ENCODE measurements at regions not wholly inside any gene's neighbourhood (a gene's known extent, or its start where the extent isn't known, plus 50 kb on each side); places are given as distances from the start of the nearest gene placed in this dataset.

DNA sequence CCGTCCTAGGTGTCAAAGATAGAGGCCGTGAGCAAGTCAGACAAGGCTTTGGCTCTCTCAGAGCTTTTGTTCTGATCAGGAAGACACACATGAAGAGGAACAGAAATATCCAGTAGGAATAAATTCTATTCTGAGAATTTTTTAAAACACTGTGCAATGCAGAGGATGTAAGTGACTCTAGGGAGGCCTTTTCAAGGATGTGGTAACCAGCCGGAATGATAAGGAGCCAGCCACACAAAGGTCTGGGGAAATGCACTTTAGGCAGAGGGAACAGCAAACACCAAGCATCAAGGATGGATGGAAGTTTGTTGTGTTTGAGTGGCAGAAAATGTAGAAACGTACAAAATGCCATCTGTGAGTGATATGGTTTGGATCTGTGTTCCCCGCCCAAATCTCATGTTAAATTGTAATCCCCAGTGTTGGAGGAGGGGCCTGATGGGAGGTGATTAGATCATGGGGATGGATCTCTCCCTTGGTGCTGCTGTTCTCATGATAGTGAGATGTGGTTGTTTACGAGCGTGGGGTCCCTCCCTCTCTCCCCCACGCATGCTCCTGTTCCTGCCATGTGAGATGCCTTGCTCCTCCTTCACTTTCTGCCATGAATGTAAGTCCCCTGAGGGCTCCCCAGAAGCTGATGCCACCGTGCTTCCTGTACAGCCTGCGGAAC lies 93.6 kb upstream of the CDYL start:
- intact Hi-C loops (cut with DNase I; ENCODE audit: low total_unique reads): no loop called here

DNA sequence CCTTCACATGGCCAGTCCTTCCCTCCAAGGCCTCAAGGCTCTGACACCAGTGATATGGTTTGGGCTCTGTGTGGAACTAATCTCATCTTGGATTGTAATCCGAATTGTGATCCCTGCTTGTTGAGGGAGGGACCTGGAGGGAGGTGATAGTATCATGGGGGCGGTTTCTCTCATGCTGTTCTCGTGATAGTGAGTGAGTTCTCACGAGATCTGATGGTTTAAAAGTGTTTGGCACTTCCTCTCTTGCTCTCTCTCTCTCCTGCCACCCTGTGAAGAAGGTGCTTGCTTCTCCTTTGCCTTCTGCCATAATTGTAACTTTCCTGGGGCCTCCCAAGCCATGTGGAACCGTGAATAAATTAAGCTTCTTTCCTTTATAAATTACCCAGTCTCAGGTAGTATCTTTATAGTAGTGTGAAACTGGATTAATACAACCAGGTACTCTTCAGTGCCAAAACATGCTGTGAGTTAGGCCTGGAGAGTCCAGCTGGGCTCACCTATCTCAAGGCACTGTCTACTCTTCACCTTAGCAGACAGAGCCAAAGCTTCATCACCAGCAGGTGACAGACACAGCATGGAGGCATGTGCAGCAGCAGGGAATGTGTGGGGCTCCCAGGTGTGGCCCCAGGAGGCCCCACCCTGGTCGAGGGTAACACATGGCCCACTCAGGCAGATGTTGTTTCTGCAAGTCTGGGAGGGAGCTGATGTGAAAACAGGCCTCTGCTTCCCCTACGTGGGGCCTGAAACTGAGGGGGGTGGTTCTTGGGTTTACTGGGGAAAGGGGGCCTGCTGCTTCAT lies 97.5 kb upstream of the CDYL start:
- H3K4me3 ChIP-seq: no peak overlapping the region
- no peak for TF ChIP-seq POLR2AphosphoS5 (IDR thresholded peaks at IDR 0.05)
- TF ChIP-seq EP300 (IDR thresholded peaks at IDR 0.05; ENCODE audit: low read depth): no peak
- H3K27ac ChIP-seq: no peak overlapping the region
- in situ Hi-C loops (cut with MboI; ENCODE audit: low pct_ligation_motif_present in 1 of 4, low pct_unique_long_range_greater_than_20kb in 1 of 4, low sequenced_read_pairs in 3 of 4) (no loop called here), intact Hi-C loops (cut with DNase I; ENCODE audit: low total_unique reads) (no loop called here)
- H3K9me3 ChIP-seq: no peaks in the 10 kb centered on the region
- H3K27me3 ChIP-seq: no peaks in the 10 kb centered on the region
- no peak for DNase-seq
- H3K4me1 ChIP-seq: no peaks in the 10 kb centered on the region
- 65 to 67% methylated on average over 1 to 7 of the region's 7 CpGs for WGBS, 2 donors (ENCODE audit: low coverage in 1 of 2)
- H3K36me3 ChIP-seq: no peaks in the 10 kb centered on the region

More for the DNA sequence above, 93.6 kb upstream of the CDYL start:
- no peaks in the 10 kb centered on the region for H3K4me1 ChIP-seq
- H3K4me3 ChIP-seq: no peak overlapping the region
- WGBS, 2 donors (ENCODE audit: low coverage in 1 of 2): 90 to 95% methylated on average over 4 to 10 of the region's 10 CpGs
- TF ChIP-seq EP300 (IDR thresholded peaks at IDR 0.05; ENCODE audit: low read depth) (no peak), POLR2A (IDR thresholded peaks at IDR 0.05) (no peak), POLR2AphosphoS5 (IDR thresholded peaks at IDR 0.05) (no peak)
- TF ChIP-seq, protein P1, sequence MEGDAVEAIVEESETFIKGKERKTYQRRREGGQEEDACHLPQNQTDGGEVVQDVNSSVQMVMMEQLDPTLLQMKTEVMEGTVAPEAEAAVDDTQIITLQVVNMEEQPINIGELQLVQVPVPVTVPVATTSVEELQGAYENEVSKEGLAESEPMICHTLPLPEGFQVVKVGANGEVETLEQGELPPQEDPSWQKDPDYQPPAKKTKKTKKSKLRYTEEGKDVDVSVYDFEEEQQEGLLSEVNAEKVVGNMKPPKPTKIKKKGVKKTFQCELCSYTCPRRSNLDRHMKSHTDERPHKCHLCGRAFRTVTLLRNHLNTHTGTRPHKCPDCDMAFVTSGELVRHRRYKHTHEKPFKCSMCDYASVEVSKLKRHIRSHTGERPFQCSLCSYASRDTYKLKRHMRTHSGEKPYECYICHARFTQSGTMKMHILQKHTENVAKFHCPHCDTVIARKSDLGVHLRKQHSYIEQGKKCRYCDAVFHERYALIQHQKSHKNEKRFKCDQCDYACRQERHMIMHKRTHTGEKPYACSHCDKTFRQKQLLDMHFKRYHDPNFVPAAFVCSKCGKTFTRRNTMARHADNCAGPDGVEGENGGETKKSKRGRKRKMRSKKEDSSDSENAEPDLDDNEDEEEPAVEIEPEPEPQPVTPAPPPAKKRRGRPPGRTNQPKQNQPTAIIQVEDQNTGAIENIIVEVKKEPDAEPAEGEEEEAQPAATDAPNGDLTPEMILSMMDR (IDR thresholded peaks at IDR 0.05): no peak
- no peaks in the 10 kb centered on the region for H3K36me3 ChIP-seq
- H3K27me3 ChIP-seq: no peaks in the 10 kb centered on the region
- no peak overlapping the region for H3K27ac ChIP-seq
- H3K9me3 ChIP-seq: no peaks in the 10 kb centered on the region
- in situ Hi-C loops (cut with MboI; ENCODE audit: low pct_ligation_motif_present in 1 of 4, low pct_unique_long_range_greater_than_20kb in 1 of 4, low sequenced_read_pairs in 3 of 4): no loop called here
- DNase-seq: no peak

DNA sequence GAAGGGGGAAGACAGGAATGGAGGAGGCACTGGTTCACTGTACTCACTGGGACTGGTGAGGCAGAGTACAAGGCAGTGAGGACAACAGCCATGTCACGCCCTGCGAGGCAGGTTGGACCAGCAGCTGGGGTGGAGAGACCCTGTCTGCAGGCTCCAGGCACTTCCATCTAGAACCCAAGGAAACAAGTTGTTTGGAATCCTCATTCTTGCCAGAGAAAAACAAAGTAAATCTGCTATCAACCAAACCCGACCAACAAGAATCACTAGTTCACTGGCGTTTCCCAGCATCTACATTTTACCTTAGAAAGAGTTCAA lies 98.5 kb upstream of the CDYL start:
- Histone ChIP-seq H3K36me3 (no peaks in the 10 kb centered on the region), H3K4me3 (no peak overlapping the region), H3K4me1 (no peaks in the 10 kb centered on the region), H3K27me3 (no peaks in the 10 kb centered on the region), H3K27ac (no peak overlapping the region), H3K9me3 (no peaks in the 10 kb centered on the region)
- in situ Hi-C loops (cut with MboI; ENCODE audit: low pct_ligation_motif_present in 1 of 4, low pct_unique_long_range_greater_than_20kb in 1 of 4, low sequenced_read_pairs in 3 of 4) (no loop called here), intact Hi-C loops (cut with DNase I; ENCODE audit: low total_unique reads) (no loop called here)
- TF ChIP-seq EP300 (IDR thresholded peaks at IDR 0.05; ENCODE audit: low read depth) (no peak), POLR2AphosphoS5 (IDR thresholded peaks at IDR 0.05) (no peak), POLR2A (IDR thresholded peaks at IDR 0.05) (no peak)
- TF ChIP-seq, protein P1 (IDR thresholded peaks at IDR 0.05): no peak
- 59 to 89% methylated on average over 2 to 4 of the region's 4 CpGs for WGBS, 2 donors (ENCODE audit: low coverage in 1 of 2)
- no peak for DNase-seq

DNA sequence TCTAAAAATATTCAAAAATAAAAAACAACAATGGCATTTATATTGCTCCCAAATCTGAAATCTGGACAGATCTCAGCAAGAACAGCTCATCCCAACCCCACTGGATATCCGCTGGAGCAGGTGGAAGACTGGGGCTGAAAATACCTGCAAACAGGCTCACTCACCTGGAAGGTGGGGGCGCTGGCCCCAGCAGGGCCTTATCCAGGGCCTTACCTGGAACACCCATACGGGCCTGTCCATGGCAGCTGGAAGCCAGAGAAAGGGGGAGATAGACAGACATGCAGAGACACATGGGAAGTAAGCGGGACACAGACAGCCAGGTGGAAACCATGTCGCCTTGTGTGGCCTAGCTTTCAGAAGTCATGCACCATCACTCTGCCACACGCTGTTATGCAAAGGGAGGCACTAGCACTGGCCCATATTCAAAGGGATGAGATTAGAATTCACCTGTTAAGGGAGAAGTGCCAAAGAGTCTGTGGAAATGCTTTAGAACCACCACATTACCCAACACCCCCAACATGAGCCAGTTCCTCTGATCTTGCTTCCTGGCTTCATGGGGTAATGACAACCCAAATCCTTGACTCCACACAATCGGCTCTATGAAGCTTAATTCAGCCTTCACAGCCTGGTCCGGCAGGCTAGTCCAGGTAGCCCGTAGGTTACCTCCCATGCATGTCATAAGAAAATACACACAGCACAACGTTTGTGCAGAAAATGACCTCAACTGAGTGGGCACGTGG lies 99.0 kb upstream of the CDYL start:
- Histone ChIP-seq H3K27me3 (no peaks in the 10 kb centered on the region), H3K4me1 (no peaks in the 10 kb centered on the region), H3K36me3 (no peaks in the 10 kb centered on the region), H3K27ac (no peak overlapping the region), H3K4me3 (no peak overlapping the region), H3K9me3 (no peaks in the 10 kb centered on the region)
- WGBS, 2 donors (ENCODE audit: low coverage in 1 of 2): 79 to 80% methylated on average over 1 to 10 of the region's 11 CpGs
- in situ Hi-C loops (cut with MboI; ENCODE audit: low pct_ligation_motif_present in 1 of 4, low pct_unique_long_range_greater_than_20kb in 1 of 4, low sequenced_read_pairs in 3 of 4) (no loop called here), intact Hi-C loops (cut with DNase I; ENCODE audit: low total_unique reads) (no loop called here)
- no peak for DNase-seq
- TF ChIP-seq POLR2AphosphoS5 (IDR thresholded peaks at IDR 0.05): no peak

- no peak overlapping the region for H3K4me3 ChIP-seq
- no peaks in the 10 kb centered on the region for H3K4me1 ChIP-seq
- intact Hi-C loops (cut with DNase I; ENCODE audit: low total_unique reads): no loop called here
- WGBS, 2 donors (ENCODE audit: low coverage in 1 of 2): 91% methylated on average over 9 of the region's 9 CpGs; no CpG with 5 or more reads in 1 of the 2 donors
- in situ Hi-C loops (cut with MboI; ENCODE audit: low pct_ligation_motif_present in 1 of 4, low pct_unique_long_range_greater_than_20kb in 1 of 4, low sequenced_read_pairs in 3 of 4): no loop called here
- H3K27ac ChIP-seq: no peak overlapping the region
- no peaks in the 10 kb centered on the region for H3K36me3 ChIP-seq
- H3K27me3 ChIP-seq: no peaks in the 10 kb centered on the region
- TF ChIP-seq POLR2A (IDR thresholded peaks at IDR 0.05) (no peak), POLR2AphosphoS5 (IDR thresholded peaks at IDR 0.05) (no peak), EP300 (IDR thresholded peaks at IDR 0.05; ENCODE audit: low read depth) (no peak)
- TF ChIP-seq, protein P1 (IDR thresholded peaks at IDR 0.05): no peak
- no peak for DNase-seq
- no peaks in the 10 kb centered on the region for H3K9me3 ChIP-seq
Measured at GRCh38 chr6:4676016-4676415, 100.2 kb upstream of the CDYL start.

All from transverse colon (tissue), 4 donors.